HG02759 (cell line): ENCODE measurements at regions not wholly inside any gene's neighbourhood (a gene's known extent, or its start where the extent isn't known, plus 50 kb on each side); places are given as distances from the start of the nearest gene placed in this dataset.

Source experiments
- ATAC-seq: cut with Tn5 transposase; IDR thresholded peaks from one replicate; pipeline ENCODE4 v1.9.1; 2021; ENCODE audit warnings: mild to moderate bottlenecking, moderate library complexity; ENCODE audit not compliant: unreplicated experiment

DNA sequence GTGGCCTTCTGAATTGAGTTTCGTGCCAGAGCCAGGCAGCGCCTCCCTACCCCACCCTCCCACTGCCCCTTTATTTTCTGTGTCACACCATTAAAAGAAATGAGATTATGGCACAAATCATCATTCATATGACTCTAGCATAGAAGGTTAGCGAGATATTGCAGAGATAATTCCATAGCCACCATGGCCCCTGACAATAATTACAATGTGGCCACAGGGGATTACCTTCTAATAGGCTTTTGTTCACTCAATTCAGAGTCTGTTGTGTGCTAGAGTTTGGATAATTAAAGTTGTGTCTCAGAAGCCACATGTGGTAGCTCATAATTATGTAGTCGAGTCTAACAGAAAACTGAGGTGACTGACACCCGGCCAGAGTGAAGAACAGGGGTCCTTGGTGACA, 428.1 kb downstream of the ARHGEF28 start:
- no peak for ATAC-seq

DNA sequence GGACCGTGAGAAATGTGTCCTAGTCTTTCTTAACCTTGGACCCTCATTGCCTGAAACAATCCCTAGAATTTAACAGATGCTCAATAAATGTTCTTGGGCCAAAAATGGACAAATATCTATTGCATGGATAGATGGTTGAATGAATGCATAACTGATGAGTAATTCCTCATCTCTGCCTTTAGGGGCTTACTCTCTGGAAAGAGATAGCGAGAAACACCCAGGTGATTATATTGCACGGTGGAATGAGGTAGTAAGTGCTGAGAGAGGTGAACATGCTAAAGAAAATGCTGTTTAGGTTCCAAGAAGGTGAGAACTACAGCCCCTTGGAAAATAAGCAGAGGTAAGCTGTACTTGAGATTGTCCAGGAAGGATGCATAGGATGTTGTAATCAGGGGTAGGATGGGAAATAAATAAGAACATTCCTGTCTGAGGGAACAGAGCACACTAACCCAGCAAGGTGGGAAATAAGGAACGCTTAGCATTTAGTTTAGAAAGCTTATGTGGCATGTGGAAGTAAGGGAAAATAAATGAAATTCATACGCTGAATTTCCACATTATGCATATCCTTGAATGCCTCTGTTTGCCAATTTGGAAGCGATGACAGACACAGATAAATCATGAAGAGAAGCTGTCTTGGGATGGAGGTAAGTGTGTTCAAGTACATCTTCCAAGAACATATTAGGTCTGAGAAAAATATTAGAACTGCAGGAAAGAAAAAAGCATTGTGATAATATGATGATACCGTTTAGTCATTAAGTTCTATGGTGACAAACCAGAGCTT, 426.6 kb downstream of the ARHGEF28 start:
- ATAC-seq, result no peak

GRCh38 chr5:74051076-74051475, 425.1 kb downstream of the ARHGEF28 start:
- ATAC-seq, result no peak

DNA sequence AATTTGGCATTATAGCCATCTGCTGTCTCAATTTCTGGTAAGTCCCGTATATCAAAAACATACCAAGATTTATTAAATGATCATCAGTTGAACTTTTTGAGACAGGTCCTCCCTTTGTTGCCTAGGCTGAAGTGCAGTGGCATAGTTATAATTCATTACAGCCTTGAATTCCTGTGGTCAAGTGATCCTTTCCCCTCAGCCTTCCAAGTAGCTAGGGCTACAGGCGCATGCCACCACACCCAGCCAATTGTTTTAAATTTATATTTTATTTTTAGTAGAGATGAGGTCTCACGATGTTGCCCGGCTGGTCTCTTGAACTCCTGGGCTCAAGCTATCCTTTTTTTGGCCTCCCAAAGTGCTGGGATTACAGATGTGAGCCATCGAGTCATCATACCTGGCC, 418.9 kb downstream of the ARHGEF28 start:
- no peak for ATAC-seq

DNA sequence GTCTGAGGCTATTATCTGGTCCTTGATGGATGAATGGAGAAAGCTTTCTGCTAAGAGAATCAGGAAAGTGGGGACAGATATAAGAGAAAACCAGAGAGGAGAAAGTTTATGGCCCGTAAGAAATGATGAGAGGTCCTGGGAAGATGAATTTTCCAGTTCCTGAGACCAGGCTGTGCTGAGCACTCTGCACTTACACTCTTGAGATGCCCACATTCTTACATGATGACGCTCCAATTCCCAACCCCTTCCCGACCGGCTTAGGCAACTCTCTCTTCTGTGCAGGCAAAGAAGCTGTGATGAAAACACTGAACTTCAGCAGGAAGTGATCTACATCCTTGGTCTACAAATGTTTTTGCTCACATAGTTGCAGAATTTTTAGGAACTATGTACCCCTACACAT, 417.0 kb downstream of the ARHGEF28 start:
- ATAC-seq, result no peak

DNA sequence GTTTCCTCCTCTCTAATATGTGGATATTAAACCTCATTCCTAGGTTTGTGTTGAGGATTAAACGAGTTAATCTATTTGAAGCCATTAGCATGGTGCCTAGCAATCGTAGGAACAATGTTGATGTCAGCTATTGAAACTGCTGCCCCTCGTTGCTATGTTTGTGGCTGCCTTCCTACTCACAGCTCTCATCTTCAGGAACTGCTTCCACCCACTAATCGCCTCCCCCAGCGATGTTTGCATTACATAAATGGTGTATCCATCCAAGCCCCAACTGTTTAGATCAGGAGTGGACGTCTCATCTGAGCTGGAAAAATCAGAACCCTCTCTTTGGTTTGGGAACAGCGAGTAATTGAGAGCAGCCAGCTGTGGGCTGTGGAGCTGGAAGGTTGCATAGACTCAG, 416.6 kb downstream of the ARHGEF28 start:
- no peak for ATAC-seq

DNA sequence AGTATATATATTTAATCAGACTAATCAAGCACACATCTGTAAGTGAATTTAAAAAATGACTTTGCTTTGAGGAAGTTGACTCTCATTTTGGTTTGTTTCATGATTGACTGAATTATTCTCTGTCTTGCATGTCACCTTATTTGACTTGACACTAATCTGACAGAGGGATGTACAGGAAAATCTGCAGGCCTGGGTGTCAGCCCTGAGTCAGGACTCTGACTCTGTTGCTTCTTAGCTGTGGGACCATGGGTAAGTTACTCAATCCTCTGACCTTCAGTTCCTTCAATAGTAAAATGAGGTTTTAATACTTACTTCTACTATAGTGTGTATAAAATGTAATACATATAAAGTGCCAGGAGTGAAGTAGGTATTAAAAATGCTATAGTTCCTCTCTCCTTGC, 415.9 kb downstream of the ARHGEF28 start:
- no peak for ATAC-seq

GRCh38 chr5:74040811-74041491, 415.0 kb downstream of the ARHGEF28 start:
- ATAC-seq, result no peak

GRCh38 chr5:74040065-74040551, 414.1 kb downstream of the ARHGEF28 start:
- no peak for ATAC-seq

GRCh38 chr5:74037321-74037720, 411.3 kb downstream of the ARHGEF28 start:
- no peak for ATAC-seq

GRCh38 chr5:74035521-74035937, 409.5 kb downstream of the ARHGEF28 start:
- no peak for ATAC-seq

- ATAC-seq, result no peak
Measured at GRCh38 chr5:74034733-74035132, 408.7 kb downstream of the ARHGEF28 start.

DNA sequence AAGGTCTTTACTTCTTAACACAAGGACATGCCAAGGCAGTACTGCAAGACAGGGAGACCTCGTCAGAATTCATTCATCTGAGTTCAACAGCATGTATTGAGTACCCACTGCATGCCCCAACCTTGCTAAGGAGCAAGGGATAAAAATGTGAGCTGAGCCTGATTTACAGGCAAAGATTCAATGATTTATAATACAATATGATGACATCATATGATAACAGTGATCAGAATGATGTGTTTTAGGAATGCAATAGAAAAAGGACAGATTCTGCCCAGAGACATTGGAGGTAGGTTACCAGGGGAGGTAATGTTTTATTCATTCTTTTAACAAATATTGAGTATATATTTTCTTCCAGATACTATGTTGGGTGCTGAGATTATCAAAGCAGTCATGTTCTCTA, 406.6 kb downstream of the ARHGEF28 start:
- no peak for ATAC-seq

GRCh38 chr5:74031536-74031935, 405.5 kb downstream of the ARHGEF28 start:
- no peak for ATAC-seq

- no peak for ATAC-seq
Measured at GRCh38 chr5:74030821-74031220, 404.8 kb downstream of the ARHGEF28 start.

- ATAC-seq, result no peak
Measured at GRCh38 chr5:74030371-74030770, 404.4 kb downstream of the ARHGEF28 start.

- ATAC-seq, result no peak
Measured at GRCh38 chr5:74028976-74029375, 403.0 kb downstream of the ARHGEF28 start.

GRCh38 chr5:74028406-74028805, 402.4 kb downstream of the ARHGEF28 start:
- no peak for ATAC-seq

DNA sequence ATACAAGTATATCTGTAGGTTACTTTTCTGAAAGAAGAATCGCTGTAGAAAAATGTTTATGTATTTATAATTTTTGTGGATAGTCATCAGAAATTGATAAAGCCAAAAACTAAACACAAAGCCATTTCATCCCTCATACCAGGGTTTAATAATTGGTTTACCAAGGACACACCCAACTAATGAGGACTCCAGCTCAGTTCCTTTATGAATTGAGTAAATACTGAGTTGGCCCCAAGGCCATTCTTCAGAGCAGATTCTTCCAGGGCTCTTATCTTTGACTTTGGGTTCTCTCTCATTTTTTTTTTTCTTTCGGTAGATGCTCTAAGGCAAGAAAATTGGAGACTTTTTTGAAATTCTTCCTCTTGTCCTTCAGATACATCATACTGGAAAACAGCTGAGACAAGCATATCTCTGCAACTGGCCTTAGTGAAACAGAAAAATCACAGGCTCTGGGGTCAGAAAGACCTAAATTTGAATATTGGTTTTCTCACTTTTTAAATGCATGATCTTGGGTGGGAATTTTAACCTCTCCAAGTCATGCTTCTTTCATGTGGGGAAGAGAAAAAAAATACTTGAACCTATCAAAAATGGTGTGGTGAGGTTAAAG, 401.8 kb downstream of the ARHGEF28 start:
- ATAC-seq, result no peak

DNA sequence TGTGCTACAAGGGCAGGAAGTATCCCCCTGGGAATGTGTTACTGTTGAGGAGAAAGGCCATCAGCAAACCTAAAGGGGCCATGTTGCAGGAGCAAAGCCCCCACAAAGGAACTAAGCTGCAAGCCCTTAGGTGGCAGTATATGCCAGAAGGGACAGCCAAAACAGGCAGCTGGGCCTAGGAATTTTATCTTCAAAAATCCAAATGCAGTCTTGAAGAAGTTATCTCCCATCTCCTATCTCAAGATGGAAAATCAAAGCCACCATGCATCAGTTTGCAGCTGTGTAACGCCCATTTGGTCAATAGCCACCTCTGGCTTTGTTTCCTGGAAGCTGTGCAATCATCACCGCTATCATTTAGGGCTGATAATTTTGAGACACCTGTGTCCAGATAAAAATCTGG, 400.3 kb downstream of the ARHGEF28 start:
- ATAC-seq, result no peak

- ATAC-seq, result no peak
Measured at GRCh38 chr5:74021126-74021525, 395.1 kb downstream of the ARHGEF28 start.

GRCh38 chr5:74020503-74020902, 394.5 kb downstream of the ARHGEF28 start:
- no peak for ATAC-seq
